ENCODE measurements at regions not wholly inside any gene's neighbourhood (a gene's known extent, or its start where the extent isn't known, plus 50 kb on each side); places are given as distances from the start of the nearest gene placed in this dataset.

GRCh38 chr1:30242168-30242567 is 481.2 kb downstream of the MATN1 start:
- no peak for TF ChIP-seq CTCF (optimal IDR thresholded peaks at IDR 0.05 in 1 of 3, IDR thresholded peaks at IDR 0.05 in 1 of 3, conservative IDR thresholded peaks at IDR 0.05 in 1 of 3; ENCODE audit: extremely low read depth in 1 of 3, insufficient read depth in 2 of 3, low read length in 3 of 3)
- TF ChIP-seq EZH2 (IDR thresholded peaks at IDR 0.05; ENCODE audit: low read length), result no peak

Measured in keratinocyte (primary cell).